GM15510 (cell line): ENCODE measurements at regions not wholly inside any gene's neighbourhood (a gene's known extent, or its start where the extent isn't known, plus 50 kb on each side); places are given as distances from the start of the nearest gene placed in this dataset.

Experiments
- POLR2A ChIP-seq: IDR thresholded peaks from 3 replicates; pipeline ENCODE4 v1.6.1; 2011; ENCODE audit warnings: borderline replicate concordance; ENCODE audit not compliant: insufficient read length; ENCODE audit errors: extremely low read depth

DNA sequence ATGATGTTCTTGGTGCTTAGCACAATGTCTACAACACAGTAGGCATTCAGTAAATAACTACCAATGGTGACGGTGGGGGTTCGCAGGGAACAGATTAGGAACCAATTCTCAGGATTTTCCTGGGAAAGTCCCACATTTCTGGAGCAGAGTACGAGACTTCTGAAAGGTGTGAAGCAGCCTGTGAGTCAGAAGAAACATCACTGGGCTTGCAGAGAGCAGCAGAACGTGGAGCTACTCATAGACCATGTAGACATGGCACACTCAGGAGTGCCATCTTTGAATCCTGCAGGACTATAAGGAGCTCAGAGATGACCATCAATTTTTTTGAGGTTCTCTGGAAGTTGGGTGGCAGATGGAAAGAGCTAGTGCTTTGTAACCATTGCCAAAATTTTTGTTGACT, 106.6 kb upstream of the ANKRD55 start:
- TF ChIP-seq POLR2A, result no peak

DNA sequence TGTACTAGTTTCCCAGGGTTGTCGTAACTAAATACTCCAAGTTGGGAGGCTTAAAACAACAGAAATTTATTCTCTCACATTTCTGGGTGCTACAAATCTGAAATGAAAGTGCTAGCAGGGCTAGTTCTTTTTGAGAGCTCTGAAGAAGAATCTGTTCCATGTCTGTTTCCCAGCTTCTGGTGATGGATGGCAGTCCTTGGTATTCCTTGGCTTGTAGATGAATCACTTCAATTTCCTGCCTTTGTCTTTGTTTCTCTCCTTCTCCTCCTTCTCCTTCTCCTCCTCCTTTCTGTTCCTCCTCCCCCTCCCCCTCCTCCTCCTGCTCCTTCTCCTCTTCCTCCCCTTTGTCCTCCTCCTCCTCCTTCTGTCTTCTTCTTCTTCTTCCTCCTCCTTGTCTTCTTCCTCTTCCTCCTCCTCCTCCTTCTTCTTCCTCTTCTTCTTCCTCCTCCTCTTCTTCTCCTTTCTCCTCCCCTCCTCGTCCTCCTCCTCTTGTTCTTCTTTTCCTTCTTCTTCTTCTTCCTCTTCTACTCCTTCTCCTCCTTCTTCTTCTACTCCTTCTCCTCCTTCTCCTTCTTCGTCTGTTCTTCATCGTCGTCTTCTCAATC, 104.7 kb upstream of the ANKRD55 start:
- TF ChIP-seq POLR2A, result no peak

DNA sequence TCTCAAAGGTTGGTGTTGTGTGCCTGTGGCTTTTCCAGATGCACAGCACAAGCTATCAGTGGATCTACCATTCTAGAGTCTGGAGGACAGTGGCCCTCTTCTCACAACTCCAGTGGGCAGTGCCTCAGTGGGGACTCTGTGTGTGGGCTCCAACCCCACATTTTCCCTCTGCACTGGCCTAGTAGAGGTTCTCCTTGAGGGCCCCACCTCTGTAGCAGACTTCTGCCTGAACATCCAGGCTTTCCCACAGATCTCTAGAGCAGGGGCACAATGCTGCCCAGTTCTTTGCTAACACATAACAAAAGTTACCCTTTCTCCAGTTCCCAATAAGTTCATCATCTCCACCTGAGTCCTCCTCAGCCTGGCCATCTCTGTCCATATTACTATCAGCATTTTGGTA, 102.1 kb upstream of the ANKRD55 start:
- no peak for TF ChIP-seq POLR2A

- TF ChIP-seq POLR2A, result no peak
Measured at GRCh38 chr5:56330806-56331205, 97.7 kb upstream of the ANKRD55 start.

- no peak for TF ChIP-seq POLR2A
Measured at GRCh38 chr5:56330167-56330566, 97.0 kb upstream of the ANKRD55 start.

GRCh38 chr5:56329652-56330051, 96.5 kb upstream of the ANKRD55 start:
- no peak for TF ChIP-seq POLR2A

- TF ChIP-seq POLR2A, result no peak
Measured at GRCh38 chr5:56328753-56329560, 95.8 kb upstream of the ANKRD55 start.

DNA sequence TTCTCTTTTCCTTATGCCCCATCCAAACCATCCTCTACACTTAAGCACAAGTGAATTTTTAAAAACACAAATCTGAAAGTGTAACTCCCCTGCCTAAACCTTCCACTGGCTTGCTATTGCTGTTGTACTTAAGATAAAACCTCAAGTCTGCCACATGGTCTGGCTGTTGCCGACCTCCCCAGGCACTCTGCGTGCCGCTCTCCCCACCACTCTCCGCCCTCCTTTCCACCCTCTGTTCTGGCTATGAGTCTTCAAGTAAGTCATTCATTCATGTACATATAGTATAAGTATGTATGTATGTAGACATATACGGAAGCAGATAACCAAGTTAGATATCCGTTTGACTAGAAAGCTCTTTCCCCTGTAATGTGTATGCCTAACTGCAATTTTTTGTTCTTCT, 94.7 kb upstream of the ANKRD55 start:
- TF ChIP-seq POLR2A, result no peak

GRCh38 chr5:56326770-56327169, 93.6 kb upstream of the ANKRD55 start:
- no peak for TF ChIP-seq POLR2A

- TF ChIP-seq POLR2A, result no peak
Measured at GRCh38 chr5:56326116-56326515, 93.0 kb upstream of the ANKRD55 start.

DNA sequence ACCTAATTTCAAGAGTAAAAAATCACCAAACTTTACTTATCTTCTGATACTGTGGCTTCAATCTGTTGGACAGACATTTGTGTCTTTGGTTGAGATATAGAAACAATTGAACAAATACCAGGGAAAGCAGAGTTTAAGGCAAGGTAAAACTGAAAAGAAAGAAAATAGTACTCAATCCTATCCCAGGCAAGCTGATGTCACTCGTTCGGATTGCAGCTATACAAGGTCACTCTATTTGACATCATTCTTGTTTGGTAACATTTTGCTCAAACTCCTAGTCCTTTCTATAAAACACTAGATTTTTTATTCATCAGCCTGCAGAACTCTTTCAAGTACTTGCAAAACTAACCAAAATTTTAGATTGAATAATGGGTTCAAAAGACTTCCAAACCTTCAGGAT, 91.9 kb upstream of the ANKRD55 start:
- TF ChIP-seq POLR2A, result no peak

DNA sequence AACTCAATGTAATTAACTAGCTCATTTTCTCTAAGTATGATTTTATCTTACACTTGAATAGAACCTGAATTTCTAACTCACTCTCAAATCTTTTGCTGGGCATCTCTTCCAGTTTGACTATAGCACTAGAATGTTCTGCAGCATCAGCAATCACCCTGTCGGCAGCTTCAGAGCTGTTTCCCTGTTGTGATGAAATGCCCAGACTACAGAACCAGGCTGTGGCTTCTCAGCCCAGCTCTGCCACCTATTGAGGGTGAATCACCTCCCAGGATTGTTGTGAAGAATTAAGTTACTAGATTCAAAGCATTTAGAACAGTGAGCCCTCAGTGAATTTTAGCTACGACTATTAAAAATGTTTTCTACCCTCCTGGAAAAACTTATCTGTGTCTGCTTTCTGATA, 90.4 kb upstream of the ANKRD55 start:
- TF ChIP-seq POLR2A, result no peak

DNA sequence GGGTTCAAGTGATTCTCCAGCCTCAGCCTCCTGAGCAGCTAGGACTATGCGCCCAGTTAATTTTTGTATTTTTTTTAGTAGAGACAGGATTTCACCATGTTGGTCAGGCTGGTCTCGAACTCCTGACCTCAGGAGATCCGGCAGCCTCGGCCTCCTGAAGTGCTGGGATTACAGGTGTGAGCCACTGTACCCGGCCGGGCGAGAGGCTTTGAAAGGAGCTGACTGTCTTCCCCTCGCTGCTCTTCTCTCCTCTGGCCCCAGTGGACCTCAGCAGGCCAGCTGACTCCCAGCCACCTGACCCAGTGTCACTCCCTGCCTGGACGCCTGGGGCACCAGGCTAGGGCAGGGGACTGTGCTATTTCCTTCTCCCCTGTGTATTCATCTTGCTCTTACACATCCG, 89.5 kb upstream of the ANKRD55 start:
- TF ChIP-seq POLR2A, result no peak

- no peak for TF ChIP-seq POLR2A
Measured at GRCh38 chr5:56321236-56321881, 88.2 kb upstream of the ANKRD55 start.

DNA sequence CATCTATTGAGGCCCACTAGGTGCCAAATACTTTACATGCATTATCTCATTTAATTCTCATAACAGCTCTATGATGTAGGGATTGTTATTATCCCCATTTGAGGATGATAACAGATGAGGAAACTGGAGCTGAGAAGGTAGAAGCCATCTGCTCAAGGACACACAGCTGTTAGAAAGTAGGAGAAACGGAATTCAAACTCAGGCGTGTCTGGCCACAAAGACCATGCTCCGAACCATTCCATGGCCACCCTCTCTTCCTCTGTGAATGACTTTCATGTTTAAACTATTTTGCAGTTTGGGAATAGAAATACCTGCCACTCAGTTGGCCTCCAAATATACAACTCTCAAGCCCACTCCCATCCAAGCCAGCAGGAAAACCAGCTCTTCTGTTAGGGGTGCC, 87.6 kb upstream of the ANKRD55 start:
- TF ChIP-seq POLR2A, result no peak
